ENCODE measurements at regions not wholly inside any gene's neighbourhood (a gene's known extent, or its start where the extent isn't known, plus 50 kb on each side); places are given as distances from the start of the nearest gene placed in this dataset.
"Not testable (repeated sequence)": the region's sequence is repeated elsewhere in the genome, so short reads cannot be mapped to it uniquely, and the experiment has no call there.

- no peak for ATAC-seq
These were observed 150.6 kb upstream of the AFDN start for GRCh38 chr6:167676000-167676665.

DNA sequence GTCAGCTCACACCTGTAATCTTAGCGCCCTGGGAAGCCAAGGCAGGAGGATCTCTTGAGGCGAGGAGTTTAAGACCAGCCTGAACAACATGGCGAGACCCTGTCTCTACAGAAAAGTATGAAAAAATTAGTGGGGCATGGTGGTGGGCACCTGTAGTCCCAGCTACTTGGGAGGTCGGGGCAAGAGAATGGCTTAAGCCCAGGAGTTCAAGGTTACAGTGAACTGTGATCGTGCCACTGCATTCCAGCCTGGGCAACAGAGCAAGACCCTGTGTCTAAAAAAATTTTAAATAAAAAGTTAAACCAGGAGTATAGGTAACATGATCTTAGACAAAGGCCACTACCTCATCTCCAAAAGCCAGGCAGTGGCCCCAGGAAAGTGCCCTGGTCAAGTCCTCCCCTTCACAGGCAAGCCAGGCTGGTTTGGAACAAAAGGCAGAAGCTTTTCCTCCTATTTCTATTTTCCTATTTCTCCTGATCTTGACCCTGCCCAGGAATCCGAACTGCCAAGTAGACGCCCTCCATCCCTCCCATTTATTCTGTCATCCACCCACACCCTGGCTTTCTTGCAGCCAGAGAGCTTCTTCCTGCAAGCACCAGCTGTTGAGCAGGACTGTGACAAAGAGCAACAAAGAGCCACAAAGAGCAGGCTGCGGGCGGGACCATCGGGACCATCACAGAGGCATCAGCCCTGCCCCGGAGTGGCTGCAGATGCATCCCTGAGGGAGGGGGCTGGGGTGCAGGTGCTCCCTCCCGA, 149.9 kb upstream of the AFDN start:
- ATAC-seq: peak; percentile 37

- no peak for ATAC-seq
These were observed 149.3 kb upstream of the AFDN start for GRCh38 chr6:167677422-167677789.

DNA sequence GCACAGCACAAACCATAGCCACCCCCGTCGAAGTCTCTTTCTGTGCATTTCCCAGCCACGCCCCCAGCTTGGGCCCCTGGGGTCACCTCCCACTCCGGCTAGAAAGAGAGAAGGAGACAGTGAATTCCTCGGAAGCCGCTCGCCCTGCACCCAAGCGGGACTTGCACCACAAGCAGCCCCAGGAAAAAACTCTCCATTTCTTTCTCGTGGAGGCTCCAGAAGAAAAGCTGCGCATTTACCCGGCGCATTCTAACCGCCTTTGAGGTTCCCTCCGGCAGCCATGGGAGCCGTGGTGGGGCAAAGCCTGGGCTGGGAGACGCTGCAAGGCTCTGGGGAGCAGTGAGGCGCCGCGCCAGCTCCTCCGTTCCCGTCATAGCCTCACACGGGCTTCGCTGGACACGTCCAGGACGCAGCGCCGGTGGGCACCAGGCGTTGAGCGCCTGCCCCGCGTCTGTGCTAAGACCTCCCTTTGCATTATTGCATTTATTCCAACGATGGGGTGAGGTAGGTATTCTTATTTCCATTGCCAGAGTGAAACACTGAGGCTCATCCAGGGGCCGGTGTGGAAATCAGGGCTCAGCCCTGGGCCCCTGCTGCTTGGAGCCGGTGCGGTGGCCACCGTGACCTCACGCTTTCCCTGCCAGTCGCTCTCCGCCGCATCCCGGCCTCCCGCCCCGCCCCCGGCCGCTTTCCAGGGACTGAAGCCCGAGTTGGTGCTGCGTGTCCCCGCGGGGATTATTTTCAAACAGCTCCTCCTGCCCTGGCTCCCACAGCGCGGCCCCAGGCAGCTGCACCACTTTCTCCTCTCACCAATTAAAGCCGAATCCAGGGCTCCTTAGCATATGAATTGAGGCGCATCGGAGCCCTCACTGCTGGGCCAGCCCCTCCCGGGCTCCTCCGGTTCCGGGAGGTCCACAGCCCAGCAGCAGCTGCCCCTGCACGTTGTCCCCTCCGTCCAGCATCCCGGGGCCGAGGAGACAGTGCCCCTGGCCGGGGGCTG, 148.3 kb upstream of the AFDN start:
- ATAC-seq: peak; percentile 16

- ATAC-seq: no peak
These were observed 147.5 kb upstream of the AFDN start for GRCh38 chr6:167679122-167679736.

DNA sequence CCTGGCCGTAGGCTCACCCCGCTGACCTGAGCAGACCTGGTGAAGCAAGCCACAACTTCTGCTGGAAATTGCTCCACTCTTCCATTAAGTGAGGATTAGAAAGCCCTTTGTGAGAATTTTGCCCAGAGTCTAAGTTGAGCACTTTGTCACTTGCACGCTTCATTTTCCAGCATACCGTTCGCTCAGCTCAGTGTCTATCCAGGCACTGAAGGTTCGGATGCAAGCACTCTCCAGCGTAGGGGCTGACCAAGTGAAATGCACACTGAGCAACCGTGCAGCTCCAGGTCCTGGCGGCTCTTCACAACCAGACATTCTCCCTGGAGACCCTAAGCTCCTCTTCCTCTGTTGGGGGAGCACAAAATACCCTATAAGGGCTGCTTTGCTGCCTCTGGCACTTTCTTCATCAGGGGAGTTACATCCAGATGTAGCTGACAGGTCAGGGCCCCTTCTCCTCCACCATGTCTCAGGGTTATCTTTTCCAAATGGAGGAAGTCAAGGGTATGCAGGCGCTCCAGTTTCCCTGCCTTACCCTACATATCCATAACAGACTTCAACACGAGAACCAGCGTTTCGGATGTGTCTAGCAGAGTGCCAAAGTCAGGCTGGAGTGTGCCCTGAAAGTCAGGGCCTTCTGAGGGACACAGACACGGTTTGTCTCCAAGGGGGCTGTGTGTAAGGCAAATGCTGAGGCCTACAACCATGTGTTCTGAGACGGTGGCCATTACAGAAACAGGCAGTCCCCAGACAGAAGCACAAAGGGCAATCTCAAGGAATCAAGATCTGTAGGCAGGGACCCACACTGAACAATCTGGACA, 146.7 kb upstream of the AFDN start:
- no peak for ATAC-seq

GRCh38 chr6:167680605-167681149, 146.0 kb upstream of the AFDN start:
- ATAC-seq: no peak

DNA sequence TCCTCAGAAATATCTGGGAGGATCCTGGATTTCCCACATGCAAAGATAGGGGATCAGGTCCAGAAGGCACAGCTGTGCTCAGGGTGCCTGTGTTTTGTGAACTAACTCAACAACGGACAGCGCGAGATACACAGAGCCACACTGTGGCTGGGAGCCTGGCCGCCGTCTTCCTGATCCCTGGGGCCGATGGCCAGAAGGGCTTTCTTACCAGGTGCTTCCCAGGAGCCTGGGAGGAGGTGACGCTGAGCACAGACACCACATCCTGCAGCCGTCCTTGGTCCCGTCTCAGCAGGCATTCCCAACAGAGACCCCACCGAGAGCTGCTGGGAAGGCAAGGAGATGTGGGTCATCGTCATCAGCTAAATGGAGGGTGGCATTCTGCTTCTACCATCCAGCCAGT, 144.6 kb upstream of the AFDN start:
- ATAC-seq: no peak

DNA sequence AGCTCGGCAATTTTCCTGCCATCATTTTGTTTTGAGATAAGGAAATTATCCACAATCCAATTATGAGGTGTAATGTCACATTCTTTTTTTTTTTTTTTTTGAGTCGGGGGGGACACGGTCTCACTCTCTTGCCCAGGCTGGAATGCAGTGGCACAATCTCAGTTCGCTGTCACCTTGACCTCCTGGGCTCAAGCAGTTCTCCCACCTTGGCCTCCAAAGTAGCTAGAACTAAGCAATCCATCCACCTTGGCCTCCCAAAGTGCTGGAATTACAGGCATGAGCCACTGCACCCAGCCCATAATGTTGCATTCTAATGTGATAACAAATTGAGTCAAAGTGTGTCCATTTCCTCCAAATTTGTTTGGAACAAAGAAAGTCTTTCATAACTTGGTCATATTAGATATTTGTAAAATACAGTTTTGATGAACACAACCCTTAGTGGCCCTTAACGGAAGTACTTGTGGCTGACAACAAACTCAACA, 144.1 kb upstream of the AFDN start:
- ATAC-seq: no peak

DNA sequence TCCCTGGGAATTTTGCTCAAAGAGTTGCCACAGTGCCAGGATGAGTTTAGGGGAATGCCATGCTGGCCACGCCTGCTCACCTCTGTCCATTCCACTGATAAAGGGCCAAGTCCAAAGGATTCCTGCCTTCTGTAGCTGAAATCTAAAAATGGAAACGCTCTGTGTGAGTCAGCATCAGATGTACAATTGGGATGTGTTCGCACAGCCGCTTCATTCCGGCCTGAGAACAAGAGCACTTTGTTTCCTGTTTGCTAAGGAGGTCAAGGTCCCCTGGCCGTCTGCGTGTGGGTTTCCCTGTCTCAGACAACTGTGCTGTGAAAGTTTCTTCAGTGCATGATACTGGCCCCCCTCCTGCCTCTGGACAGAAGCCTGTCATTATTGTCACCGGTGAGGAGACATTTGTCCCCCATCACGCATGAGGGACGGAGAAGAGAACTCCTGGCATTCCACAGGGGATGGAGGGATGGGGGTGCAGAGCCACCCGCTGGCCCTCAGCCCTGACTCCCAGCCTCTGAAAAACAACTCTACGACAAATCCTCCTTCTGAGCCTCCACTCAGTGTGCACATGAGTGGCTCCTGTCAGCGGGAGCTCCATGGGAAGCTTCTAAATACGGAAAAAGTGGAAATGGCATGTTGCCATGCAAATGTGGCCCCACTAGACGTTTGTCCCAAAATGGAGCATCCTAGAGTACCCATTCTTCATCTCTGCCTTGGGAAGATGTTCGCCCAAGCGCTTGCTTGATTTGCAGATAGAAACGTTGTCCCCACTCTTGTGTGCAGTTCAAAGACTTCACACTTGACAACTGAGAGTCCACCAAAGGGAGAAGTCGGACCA, 143.5 kb upstream of the AFDN start:
- peak; percentile 15 for ATAC-seq

DNA sequence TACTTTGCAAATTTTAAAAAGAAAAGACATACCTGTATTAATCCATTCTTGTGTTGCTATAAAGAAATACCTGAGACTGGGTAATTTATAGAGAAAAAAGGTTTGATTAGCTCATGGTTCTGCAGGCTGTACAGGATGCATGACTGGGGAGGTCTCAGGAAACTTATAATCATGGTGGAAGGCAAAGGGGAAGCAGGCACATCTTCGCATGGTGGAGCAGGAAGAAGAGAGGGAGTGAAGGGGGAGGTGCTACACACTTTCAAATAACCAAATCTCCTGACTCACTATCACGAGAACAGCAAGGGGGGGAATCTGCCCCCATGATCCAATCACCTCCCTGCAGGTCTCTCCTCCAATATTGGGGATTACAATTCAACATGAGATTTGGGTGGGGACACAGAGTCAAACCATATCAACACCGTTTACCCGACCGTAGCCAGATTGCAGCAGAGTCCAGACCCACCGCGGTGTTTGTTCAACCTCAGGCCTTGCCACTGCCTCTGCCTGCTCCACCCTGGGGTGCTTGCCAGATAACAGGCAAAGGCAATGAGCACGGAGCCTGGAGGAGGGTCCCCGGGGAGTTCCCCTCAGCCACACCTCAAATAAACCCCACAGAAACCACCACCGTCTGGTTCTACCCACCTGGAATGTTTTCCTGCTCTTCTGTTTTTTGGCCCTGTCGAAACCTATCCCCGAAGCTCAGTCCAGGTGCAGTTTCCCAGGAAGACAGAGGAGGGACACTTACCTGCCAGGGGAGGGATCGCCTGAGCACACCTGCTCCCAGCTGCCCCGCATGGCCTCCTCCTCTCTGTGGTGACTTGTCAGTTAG, 142.2 kb upstream of the AFDN start:
- ATAC-seq: peak; percentile 45

- peak; percentile 25 for ATAC-seq
These were observed 141.1 kb upstream of the AFDN start for GRCh38 chr6:167685654-167686053.

- no peak for ATAC-seq
These were observed 140.4 kb upstream of the AFDN start for GRCh38 chr6:167686204-167686893.

GRCh38 chr6:167687116-167687725, 139.5 kb upstream of the AFDN start:
- no peak for ATAC-seq

DNA sequence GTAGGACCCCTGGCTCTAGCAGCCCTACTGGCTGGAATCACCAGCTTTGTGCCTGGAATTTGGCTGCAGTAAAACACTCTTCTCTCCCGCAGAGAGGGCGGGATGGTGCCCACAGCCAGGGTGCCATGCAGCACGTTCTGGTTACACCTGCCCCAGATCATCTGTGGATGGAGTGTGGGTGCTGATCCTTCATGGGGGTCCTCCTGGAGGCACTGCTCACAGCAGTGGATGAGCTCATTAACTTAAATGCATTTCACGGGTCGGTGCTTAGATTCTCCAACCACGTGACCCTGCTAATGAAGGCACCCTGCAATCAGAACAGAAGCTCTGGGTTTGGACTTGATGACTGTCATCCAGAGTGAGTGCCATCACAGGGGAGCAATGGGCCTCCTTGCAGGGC, 138.6 kb upstream of the AFDN start:
- no peak for ATAC-seq

GRCh38 chr6:167689278-167689677, 137.4 kb upstream of the AFDN start:
- ATAC-seq: no peak

DNA sequence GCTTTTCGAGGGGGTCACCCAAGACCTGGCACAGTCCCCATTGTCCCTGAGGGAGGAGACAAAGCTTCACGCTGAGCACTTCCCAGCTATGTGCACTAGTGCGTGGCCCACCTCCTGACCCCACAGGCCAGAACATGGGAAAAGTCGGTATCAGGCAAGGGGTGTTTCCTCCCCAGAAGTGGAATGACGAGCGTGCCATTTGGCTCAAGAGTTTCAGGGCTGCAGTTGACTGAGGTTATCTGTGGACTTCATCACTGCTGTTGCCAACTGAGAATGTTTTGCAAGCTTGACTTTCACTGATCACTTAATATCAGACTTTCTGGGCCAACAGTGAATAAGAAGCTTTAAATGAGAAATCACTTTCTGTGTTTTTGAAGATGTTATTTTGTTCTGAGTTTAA, 137.0 kb upstream of the AFDN start:
- no peak for ATAC-seq

DNA sequence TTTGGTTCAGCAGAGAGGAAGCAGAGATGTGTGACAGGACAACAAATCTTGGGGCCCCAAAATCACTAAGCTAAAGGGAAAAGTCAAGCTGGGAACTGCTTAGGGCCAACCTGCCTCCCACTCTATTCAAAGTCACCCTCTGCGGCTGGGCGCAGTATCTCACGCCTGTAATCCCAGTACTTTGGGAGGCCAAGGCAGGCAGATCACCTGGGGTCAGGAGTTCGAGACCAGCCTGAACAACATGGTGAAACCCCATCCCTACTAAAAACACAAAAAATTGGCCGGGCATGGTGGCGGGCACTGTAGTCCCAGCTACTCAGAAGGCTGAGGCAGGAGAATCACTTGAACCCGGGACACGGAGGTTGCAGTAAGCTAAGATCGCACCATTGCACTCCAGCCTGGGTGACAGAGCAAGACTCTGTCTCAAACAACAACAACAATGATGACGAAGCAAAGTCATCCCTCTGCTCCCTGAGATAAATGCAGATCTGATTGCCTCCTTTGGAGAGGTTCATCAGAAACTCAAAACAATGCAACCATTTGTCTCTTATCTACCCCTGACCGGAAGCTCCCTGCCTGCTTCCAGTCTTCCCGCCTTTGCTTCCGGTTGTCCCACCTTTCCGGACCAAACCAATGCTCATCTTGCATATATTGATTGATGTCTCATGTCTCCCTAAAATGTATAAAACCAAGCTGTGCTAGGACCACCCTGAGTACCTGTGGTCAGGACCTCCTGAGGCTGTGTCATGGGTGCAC, 136.4 kb upstream of the AFDN start:
- ATAC-seq: not testable (repeated sequence)
